ENCODE measurements at regions not wholly inside any gene's neighbourhood (a gene's known extent, or its start where the extent isn't known, plus 50 kb on each side); places are given as distances from the start of the nearest gene placed in this dataset.

DNA sequence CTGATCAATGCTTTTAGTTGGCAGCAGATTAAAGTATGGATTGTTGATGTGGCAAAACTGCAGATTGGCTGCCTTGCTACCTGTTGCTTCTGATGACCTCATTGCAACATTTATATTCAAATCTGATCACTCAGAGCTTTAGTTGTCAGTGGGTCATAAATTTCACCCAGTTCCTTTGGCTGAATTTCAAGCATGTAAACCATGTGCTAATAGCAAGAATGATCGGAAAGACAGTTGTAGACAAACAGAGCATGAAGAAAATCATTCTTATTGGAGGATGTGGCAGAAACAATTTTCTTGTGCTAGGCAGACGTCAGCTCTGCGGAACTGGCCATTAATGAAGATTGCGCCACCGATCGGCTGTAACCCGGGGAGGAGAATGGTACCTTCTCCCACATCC is 346.6 kb upstream of the EEF2KMT start:
- no peak for DNase-seq (ENCODE audit: low read depth in 2 of 2)
- H3K4me3 ChIP-seq (replicated peaks in 1 of 2; ENCODE audit: low read depth in 2 of 2, low read length in 2 of 2) = no peak overlapping the region
- TF ChIP-seq, protein P1, sequence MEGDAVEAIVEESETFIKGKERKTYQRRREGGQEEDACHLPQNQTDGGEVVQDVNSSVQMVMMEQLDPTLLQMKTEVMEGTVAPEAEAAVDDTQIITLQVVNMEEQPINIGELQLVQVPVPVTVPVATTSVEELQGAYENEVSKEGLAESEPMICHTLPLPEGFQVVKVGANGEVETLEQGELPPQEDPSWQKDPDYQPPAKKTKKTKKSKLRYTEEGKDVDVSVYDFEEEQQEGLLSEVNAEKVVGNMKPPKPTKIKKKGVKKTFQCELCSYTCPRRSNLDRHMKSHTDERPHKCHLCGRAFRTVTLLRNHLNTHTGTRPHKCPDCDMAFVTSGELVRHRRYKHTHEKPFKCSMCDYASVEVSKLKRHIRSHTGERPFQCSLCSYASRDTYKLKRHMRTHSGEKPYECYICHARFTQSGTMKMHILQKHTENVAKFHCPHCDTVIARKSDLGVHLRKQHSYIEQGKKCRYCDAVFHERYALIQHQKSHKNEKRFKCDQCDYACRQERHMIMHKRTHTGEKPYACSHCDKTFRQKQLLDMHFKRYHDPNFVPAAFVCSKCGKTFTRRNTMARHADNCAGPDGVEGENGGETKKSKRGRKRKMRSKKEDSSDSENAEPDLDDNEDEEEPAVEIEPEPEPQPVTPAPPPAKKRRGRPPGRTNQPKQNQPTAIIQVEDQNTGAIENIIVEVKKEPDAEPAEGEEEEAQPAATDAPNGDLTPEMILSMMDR (IDR thresholded peaks at IDR 0.05; ENCODE audit: low read depth, low read length) = no peak

DNA sequence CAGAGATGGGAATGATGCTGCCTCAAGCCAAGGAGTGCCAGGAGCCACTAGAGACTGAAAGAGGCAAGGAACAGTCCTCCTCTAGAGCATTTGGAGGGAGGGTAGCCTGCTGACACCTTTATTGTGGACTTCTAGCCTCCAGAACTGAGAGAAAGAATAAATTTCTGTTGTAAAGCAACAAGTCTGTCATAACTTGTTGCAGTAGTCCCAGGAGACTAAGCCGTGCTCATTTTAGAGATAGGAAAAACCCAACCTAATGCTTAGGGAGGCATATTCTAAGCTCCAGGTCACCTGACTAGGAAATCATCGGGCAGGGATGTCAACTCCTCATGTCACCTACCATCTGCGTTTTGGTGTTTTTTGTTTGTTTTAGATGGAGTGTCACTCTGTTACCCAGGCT is 345.4 kb upstream of the EEF2KMT start:
- TF ChIP-seq, protein P1 (IDR thresholded peaks at IDR 0.05; ENCODE audit: low read depth, low read length) = no peak
- no peak overlapping the region for H3K4me3 ChIP-seq (replicated peaks in 1 of 2; ENCODE audit: low read depth in 2 of 2, low read length in 2 of 2)
- no peak for DNase-seq (ENCODE audit: low read depth in 2 of 2)

DNA sequence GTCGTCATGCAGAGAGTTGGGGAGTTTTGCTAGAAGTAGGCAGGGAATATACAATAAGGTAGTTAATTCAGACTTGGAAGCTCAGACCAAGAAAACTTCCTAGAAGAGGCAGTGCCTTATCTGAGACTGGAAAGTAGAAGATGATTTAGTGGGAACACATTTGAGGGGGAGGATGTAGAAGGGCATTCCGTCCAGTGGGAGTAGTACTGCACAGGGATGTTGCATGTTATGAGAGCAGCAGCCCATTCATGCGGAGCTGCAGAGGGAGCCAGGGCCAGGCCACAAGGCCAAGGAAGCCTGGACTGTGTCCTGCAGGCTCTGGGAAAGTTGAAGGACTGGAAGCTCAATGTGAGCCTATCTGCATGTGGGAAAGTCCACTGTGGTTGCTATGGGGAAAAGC is 344.5 kb upstream of the EEF2KMT start:
- no peak overlapping the region for H3K4me3 ChIP-seq (replicated peaks in 1 of 2; ENCODE audit: low read depth in 2 of 2, low read length in 2 of 2)
- TF ChIP-seq, protein P1 (IDR thresholded peaks at IDR 0.05; ENCODE audit: low read depth, low read length) = no peak
- no peak for DNase-seq (ENCODE audit: low read depth in 2 of 2)

DNA sequence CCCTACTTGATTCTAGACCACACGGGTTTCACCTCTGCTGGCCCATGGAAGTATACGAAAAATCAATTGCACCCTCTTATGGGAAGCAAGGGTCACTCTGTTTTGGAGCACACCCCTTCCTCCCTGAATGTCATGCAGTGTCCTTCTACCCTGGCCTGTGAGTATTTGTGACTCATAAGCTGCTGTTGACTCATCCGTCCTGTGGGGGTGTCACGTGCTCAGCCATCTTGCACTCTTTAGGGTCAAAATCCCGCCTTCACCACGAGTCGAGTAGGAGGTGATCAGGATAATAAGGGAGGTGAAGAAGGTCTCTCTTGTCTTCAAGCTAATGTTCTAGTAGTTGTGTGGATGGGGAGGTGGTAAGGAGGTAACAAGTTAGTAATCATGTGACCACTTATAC is 341.0 kb upstream of the EEF2KMT start:
- DNase-seq (ENCODE audit: low read depth in 2 of 2) = no peak
- H3K4me3 ChIP-seq (replicated peaks in 1 of 2; ENCODE audit: low read depth in 2 of 2, low read length in 2 of 2) = no peak overlapping the region
- TF ChIP-seq, protein P1 (IDR thresholded peaks at IDR 0.05; ENCODE audit: low read depth, low read length) = no peak

DNA sequence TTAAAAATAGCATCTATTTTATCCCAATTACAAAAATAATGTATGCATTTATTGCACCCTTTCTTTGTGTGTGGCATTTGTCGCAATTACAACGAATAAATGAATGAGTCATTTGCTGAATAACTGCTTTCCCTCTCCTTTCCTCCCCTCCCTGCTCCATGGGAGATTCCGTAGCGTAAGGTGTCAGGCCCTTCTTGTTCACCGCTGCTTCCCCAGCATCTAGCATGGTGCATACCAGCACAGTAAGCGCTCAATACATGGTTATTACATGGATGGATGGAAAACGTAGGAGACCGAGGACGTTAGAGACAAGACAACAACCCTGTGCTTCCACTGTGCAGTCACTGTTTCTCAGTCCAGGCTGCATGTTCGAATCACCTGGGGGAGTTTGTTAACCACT is 336.0 kb upstream of the EEF2KMT start:
- no peak overlapping the region for H3K4me3 ChIP-seq (replicated peaks in 1 of 2; ENCODE audit: low read depth in 2 of 2, low read length in 2 of 2)
- TF ChIP-seq, protein P1 (IDR thresholded peaks at IDR 0.05; ENCODE audit: low read depth, low read length) = no peak
- DNase-seq (ENCODE audit: low read depth in 2 of 2) = no peak

DNA sequence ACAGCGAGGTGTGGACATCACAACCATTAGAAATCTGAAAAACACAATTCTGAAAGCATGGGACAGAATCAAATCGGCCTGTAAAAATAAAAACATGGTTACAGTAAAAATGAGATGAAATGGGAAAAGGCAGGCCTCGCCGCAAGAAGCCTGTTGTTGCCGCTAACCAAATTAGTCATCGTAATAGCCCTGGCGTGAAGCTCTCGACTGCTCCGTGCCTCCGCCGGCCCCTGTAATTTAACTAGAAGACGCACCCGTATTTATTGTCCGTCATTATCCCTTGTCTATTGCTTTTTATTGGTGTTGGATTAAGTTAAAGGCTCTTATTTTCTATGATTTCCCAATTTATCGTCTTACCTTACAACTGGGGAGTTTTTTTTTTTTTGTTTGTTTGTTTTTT is 334.6 kb upstream of the EEF2KMT start:
- DNase-seq (ENCODE audit: low read depth in 2 of 2) = no peak
- no peak overlapping the region for H3K4me3 ChIP-seq (replicated peaks in 1 of 2; ENCODE audit: low read depth in 2 of 2, low read length in 2 of 2)
- TF ChIP-seq, protein P1 (IDR thresholded peaks at IDR 0.05; ENCODE audit: low read depth, low read length) = no peak

DNA sequence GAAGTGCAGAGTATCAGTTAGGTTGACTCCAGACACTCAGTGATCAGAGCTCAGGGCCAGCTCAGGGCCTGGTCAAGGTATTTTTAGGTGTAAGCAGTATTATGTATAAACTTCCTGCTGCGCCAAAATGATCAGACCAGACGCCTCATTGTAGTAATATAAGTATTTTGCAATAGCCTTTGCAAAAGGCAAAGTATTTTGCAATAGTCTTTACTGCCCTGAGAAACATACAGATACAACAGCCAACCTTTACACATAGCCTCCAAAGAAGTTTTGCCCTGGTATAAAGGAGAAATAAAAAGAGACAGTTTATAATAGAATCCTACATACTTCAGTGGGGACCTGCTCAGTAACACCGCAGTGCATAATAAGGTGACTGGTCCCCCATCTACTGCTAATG is 333.0 kb upstream of the EEF2KMT start:
- TF ChIP-seq, protein P1 (IDR thresholded peaks at IDR 0.05; ENCODE audit: low read depth, low read length) = no peak
- no peak for DNase-seq (ENCODE audit: low read depth in 2 of 2)
- H3K4me3 ChIP-seq (replicated peaks in 1 of 2; ENCODE audit: low read depth in 2 of 2, low read length in 2 of 2) = no peak overlapping the region
